DMS53 treated with DMSO at 0.1 percent for 48 hours (cell line): ENCODE measurements at regions not wholly inside any gene's neighbourhood (a gene's known extent, or its start where the extent isn't known, plus 50 kb on each side); places are given as distances from the start of the nearest gene placed in this dataset.

ENCODE experiments used
- DNase-seq: peaks from one replicate; lab custom pipeline; 2025; ENCODE audit not compliant: unreplicated experiment; lab: John Stamatoyannopoulos, UW

GRCh38 chr3:116630494-116630893 lies 79.1 kb upstream of the TUSC7 start:
- DNase-seq, result no peak

- DNase-seq, result no peak
Measured at GRCh38 chr3:116639641-116640040, 69.9 kb upstream of the TUSC7 start.

- no peak for DNase-seq
Measured at GRCh38 chr3:116640109-116640508, 69.5 kb upstream of the TUSC7 start.

- DNase-seq, result no peak
Measured at GRCh38 chr3:116643001-116643400, 66.6 kb upstream of the TUSC7 start.

GRCh38 chr3:116647996-116648395 lies 61.6 kb upstream of the TUSC7 start:
- DNase-seq, result no peak
